Islet precursor cell (in vitro differentiated cells): ENCODE measurements at regions not wholly inside any gene's neighbourhood (a gene's known extent, or its start where the extent isn't known, plus 50 kb on each side); places are given as distances from the start of the nearest gene placed in this dataset.
A peak's percentile ranks its signal among the peaks of the same experiment; 100 is the strongest.
"Not testable (repeated sequence)": the region's sequence is repeated elsewhere in the genome, so short reads cannot be mapped to it uniquely, and the experiment has no call there.

Experiments used
- DNase-seq: peaks from one replicate; pipeline ENCODE4 v3.0.0-alpha.2; 2018

- no peak for DNase-seq
These were observed 650.7 kb upstream of the GRID2 start for GRCh38 chr4:91653067-91653466.

- no peak for DNase-seq
These were observed 622.7 kb upstream of the GRID2 start for GRCh38 chr4:91681091-91681490.

- peak; percentile 71 for DNase-seq
These were observed 622.2 kb upstream of the GRID2 start for GRCh38 chr4:91681544-91681943.

DNA sequence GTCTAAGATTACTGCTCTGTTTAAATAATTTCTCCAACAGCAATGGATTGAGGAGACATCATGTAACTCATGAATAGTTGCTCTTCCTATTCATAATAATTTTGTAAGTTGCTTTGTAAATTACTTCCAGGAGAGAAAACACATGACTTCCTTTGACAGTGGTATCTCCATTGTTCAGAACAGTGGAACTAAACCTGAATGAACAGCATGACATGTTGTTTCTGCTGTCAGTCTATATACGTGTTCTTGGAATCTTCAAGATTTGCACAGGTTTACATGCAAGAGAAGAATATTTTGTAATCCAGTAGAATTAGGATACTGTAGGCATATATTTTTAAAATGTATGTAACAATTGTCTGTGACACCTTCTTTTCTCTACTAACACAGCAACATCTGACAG lies 618.8 kb upstream of the GRID2 start:
- no peak for DNase-seq

DNA sequence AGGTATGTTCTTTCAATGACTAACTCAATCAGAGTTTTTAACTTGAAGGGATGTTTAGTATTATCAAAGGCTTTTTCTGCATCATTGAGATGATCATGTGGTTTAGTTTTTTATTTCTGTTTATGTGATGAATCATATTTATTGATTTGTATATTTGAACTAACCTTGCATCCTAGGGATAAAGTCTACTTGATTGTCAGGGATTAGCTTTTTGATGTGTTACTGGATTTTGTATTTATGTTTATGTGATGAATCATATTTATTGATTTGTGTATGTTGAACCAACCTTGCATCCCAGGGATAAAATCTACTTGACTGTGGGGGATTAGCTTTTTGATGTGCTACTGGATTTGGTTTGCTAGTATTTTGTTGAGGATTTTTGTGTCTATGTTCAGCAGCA lies 615.4 kb upstream of the GRID2 start:
- DNase-seq = no peak

- not testable (repeated sequence) for DNase-seq
These were observed 604.1 kb upstream of the GRID2 start for GRCh38 chr4:91699691-91700090.

DNA sequence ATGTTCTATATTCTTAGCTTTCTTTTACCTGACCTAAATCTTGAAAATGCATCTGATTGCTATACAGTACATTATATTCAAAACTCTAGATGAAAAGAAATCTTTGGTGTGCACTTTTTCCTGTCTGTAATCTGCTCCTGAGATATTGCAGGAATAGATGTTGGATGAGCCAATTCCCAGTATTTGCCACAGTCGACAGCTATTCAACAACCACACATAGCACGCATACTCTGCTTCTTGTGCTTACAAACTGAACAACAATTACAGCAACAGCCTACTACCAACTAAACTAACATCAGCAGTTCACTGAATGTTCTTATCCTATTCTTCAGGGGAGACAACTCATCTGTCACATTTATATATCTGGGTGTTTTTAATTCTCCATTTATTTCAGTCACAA lies 573.9 kb upstream of the GRID2 start:
- no peak for DNase-seq

DNA sequence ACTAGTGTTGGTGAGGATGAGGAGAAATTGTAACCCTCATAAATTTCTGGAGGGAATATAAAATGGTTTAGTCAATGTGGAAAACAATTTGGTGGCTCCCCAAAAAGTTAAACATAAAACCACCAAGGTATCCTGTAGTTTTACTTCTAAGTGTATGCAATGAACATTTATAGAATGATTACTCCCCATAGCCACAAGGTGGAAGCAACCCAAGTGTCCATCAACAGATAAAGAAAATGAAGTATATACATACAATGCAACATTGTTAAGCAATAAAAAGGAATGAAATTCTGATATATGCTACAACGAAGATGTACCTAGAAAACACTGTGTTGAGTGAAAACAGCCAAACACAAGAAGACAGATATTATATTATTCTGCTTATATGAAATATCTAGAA lies 569.1 kb upstream of the GRID2 start:
- DNase-seq = no peak

- not testable (repeated sequence) for DNase-seq
These were observed 564.9 kb upstream of the GRID2 start for GRCh38 chr4:91738831-91739230.

GRCh38 chr4:91746551-91746950 lies 557.2 kb upstream of the GRID2 start:
- no peak for DNase-seq

GRCh38 chr4:91751961-91752360 lies 551.8 kb upstream of the GRID2 start:
- DNase-seq = no peak

DNA sequence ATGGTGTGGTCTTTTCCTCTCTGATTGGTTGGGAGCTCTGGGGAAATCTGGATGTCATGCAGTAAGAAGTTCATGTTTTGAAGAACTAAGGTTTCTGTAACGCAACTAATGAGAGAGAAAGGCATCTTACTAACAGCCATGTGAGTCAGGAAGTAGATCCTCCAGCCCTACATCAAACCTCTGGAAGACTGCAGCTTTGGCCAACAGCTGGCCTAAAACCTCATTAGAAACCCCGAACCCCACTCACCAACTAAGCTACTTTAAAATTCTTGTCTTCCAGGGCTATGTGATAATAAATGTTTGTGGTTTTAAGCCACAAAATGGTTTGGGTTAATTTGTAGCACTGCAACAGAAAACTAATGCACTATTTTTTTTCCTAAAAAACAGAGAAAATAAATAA lies 549.0 kb upstream of the GRID2 start:
- DNase-seq = no peak

DNA sequence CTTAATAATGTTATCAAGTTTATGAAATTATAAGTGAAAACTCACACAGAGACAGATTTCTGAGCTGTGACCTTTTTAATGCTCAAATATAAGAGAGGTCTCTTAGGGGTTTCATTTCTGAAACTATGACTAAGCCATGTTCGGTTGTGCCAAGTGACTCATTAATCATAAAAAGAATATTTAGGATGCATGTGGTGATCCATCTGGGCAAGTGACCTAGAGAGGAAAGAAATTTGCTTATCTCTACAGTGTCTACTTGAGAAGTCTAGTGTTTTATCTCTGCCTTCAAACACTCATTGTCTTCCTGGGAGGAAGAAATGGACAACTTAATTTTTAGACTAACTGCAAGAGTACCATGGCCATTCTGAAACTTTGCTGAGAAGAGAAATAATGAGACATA lies 545.3 kb upstream of the GRID2 start:
- no peak for DNase-seq

GRCh38 chr4:91764085-91764484 lies 539.7 kb upstream of the GRID2 start:
- no peak for DNase-seq

GRCh38 chr4:91769912-91770311 lies 533.9 kb upstream of the GRID2 start:
- DNase-seq = no peak

- not testable (repeated sequence) for DNase-seq
These were observed 512.1 kb upstream of the GRID2 start for GRCh38 chr4:91791631-91792030.

GRCh38 chr4:91795947-91796346 lies 507.8 kb upstream of the GRID2 start:
- DNase-seq = no peak

- DNase-seq = no peak
These were observed 491.4 kb upstream of the GRID2 start for GRCh38 chr4:91812319-91812718.

DNA sequence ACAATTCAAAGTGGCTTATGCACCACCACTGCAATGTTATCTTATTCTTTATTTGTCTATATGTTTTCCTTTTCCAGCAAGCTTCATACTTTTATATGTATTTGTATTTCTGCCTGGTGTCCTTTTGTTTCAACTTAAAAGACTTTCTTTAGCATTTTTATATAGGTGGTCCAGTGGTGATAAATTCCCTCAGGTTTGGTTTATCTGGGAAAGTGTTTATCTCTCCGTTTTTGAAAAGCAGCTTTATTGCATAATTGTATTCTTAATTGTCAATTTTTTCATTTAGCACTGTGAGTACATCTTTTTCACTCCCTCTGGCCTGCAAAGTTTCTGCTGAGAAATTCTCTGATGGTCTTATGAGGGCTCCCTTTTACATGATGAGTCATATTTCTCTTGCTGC lies 479.0 kb upstream of the GRID2 start:
- DNase-seq = no peak

GRCh38 chr4:91826186-91826585 lies 477.6 kb upstream of the GRID2 start:
- peak; percentile 67 for DNase-seq

- no peak for DNase-seq
These were observed 475.9 kb upstream of the GRID2 start for GRCh38 chr4:91827914-91828313.

DNA sequence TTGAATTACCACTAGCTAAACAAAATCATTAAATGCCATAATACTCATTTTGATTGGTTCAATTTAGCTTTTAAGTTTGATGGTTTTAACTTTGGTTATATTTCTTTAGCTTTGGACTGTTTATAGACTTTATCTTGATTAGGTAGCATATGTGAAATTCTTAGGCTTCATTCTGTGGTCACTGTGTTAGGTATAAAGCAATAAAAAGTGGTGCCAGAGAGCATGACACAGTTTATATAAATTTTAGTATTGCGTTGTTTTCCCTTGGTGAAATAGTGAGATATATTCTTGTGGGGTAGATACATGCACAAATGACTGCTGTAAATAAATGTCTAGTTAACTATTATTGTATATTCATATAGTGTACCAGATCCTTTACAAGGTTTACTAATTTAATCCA lies 474.2 kb upstream of the GRID2 start:
- no peak for DNase-seq

- DNase-seq = no peak
These were observed 472.9 kb upstream of the GRID2 start for GRCh38 chr4:91830681-91831395.

GRCh38 chr4:91837608-91838029 lies 466.1 kb upstream of the GRID2 start:
- DNase-seq = no peak

DNA sequence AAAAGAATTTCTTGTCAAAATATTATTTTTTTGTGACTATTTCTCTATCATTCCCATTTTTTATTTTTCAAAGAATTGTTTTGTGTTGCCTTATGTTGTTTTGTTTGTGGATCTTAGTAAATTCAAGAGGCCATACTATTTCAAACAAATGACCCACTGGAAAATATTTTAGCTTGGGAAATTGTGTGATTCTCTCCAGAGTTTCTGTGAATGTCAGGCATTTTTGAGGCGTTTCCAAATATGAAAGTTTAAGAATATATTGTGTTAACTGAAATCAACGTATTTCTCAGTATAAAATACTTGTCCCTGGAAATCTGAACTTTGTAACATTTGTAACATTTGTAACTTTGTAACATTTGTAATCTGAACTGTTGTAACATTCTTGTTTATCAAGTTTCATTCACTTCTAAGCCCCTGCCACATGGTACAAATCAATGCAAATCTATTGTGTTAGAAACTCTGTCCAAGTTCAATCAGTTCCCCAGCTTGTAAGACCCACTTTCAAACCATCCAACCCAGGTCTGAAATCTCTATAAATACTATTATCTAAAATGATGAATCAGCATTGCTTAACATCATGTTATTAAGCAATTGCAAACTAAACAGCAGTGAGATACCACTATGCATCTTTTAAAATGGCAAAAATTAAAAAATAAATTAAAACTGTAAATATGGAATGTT lies 465.4 kb upstream of the GRID2 start:
- DNase-seq = no peak
